HG03159 (cell line): ENCODE measurements at regions not wholly inside any gene's neighbourhood (a gene's known extent, or its start where the extent isn't known, plus 50 kb on each side); places are given as distances from the start of the nearest gene placed in this dataset.
A peak's percentile ranks its signal among the peaks of the same experiment; 100 is the strongest.
"Not testable (repeated sequence)": the region's sequence is repeated elsewhere in the genome, so short reads cannot be mapped to it uniquely, and the experiment has no call there.

Experiments used
- ATAC-seq: cut with Tn5 transposase; IDR thresholded peaks from one replicate; pipeline ENCODE4 v1.9.1; 2021; ENCODE audit warnings: mild to moderate bottlenecking, moderate library complexity; ENCODE audit not compliant: unreplicated experiment

DNA sequence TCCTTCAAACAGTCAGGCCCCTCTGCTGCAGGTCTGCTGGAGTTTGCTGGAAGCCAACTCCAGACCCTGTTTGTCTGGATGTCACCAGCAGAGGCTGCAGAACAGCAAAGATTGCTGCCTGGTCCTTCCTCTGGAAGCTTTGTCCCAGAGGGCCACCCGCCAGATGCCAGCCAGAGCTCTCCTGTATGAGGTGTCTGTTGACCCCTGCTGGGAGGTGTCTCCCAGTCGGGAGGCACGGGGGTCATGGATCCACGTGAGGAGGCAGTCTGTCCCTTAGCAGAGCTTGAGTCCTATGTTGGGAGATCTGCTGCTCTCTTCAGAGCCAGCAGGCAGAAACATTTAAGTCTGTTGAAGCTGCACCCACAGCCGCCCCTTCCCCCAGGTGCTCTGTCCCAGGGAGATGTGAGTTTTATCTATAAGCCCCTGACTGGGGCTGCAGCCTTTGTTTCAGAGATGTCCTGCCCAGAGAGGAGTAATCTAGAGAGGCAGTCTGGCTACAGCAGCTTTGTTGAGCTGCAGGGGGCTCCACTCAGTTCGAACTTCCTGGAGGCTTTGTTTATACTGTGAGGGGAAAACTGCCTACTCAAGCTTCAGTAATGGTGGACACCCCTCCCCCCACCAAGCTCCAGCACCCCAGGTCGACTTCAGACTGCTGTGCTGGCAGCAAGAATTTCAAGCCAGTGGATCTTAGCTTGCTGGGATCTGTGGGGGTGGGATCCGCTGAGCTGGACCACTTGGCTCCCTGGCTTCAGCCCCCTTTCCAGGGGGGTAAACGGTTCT lies 72.1 kb downstream of the OGFRL1 start:
- ATAC-seq: not testable (repeated sequence)

DNA sequence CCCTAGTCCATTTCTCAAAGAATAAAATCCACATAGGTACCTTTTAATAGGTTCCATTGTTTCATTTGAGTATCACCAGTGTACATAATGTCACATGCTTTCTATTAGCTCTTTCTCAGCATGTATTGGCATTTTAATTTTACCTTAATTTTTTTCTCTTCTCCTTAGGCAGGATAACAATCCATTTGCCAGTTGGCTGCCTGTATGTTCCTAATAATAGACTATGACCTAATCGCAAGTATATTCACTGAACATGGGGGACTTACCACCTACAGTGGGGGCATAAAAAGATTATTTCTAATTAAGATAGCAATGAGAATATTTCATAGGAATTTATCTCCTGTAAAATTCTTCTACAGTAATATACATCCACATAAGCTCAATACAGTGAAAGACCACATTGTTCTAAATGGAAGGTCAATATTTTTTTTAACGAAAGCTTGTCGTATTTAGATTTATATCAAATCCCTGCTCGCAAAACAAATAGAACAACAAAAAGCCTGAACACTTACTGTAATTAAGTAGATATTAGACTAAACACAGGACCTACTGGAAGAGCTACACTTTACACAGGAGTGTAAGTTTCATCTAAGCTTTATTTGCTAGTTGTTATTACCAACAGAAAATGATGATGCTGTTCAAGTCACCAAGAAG lies 76.4 kb downstream of the OGFRL1 start:
- no peak for ATAC-seq

DNA sequence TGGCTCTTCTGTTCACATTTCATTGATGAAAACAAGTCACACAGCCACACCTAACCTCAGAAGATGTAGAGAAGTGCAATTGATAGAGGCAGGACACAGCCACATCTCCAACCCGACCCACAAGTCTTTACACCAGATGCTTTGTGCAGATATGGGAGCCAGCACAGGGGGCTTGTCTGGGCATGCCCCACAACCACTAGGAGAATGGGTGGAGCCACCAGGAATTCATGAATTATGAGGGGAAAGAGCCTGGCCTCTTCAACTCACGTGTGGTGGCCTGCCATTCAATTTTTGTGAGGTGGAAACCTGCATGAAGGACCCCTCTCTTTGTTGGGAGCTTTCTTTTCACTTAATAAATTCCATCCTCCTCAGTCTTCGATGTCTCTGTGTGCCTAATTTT lies 79.1 kb downstream of the OGFRL1 start:
- no peak for ATAC-seq

DNA sequence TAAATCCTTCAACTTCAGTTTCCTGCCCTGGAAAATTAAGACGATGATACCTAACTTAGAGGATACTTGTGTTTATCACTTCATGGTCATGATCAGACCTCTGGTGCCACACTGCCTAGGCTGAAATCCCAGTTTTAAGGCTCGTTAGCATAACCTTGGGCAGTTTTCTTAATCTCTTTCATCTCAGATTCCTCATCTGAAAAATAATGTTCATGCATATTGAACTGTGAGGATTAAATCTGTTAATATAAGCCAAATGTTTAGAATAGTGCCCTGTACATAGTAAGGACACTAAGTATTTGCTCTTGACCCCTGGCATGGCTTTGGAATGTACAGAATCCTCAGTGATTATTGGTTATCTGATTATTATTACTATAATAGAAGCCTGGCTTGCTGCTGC lies 79.7 kb downstream of the OGFRL1 start:
- no peak for ATAC-seq

DNA sequence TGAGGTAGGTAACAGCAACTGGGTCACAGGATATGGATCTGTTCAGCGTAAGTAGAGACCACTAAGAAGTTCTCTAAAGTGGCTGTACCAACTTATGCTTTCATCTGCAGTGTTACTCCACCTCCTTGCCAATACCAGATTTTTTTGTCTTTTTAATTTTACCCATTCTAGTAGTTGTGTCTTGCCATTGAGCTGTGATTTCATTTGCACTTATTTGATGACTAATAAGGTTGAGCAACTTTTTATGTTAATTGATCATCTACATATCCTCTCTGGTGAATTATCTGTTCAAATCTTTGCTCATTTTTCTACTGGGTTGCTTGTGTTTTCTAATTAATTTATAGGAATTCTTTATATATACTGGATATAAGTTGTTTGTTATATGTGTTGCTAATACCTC lies 82.9 kb downstream of the OGFRL1 start:
- no peak for ATAC-seq

DNA sequence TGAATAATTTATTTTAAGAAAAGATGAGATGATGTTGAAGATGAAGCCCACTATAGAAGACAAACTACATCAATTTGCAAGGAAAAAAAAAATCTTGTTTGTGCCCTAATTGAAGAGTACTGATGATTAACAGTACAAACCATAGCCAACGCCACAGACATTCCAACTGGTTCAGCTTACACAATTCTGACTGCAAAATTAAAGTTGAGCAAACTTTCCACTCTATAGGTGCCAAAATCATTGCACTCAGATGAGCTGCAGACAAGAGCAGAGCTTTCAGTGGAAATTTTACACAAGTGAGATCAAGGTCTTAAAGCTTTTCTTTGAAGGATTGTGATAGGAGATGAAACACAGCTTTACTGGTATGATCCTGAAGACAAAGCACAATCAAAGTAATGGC lies 85.3 kb downstream of the OGFRL1 start:
- ATAC-seq: no peak

DNA sequence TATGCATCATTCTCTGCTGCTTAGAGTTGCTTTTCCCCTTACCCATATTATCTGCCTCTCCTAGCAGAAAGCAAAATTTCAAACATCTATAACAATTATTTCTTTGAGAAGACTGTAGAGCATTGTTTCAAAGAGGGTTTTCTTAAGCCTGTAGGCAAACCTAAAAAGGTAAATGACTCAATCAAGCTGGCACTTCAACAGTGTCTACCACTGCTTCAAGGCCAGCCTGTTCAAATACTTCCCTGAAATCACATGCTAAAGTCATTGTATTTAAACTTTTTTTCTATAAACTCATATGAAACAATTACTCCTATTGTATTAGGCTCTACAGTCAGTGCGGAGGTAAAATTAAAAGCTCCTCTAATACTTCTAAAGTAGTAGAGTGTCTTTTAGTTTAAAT lies 87.1 kb downstream of the OGFRL1 start:
- ATAC-seq: no peak

DNA sequence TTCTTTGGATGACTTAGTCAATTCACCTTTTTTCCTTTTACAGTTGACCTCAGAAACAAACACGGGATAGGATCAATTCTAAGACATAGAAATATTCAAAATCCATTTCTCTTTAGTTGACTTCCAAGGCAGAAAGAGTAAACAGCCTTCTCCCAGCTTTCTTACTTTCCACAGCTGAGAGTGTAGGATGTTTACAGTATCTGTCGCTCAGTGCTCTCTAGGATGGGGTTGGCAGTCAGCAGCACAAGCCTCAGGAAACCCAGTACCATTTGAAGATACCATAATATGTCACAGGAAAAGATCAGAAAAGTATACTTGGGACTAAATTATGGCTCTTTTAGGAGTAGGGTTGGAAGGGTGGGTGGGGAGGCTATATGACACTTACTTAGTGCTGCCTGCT lies 88.2 kb downstream of the OGFRL1 start:
- no peak for ATAC-seq

DNA sequence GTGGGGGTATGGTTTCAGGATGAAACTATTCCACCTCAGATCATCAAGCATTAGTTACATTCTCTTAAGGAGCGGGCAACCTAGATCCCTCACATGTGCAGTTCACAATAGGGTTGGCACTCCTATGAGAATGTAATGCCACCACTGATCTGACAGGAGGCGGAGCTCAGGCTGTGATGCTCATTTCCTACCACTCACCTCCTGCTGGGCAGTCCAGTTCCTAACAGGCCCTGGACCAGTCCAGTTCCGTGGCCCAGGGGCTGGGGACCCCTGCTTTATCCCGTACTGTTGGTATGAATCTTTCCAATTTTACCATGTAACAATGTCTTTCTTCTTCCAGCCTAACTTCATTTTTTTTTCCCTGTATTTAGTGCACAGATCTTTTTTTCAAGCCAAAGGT lies 94.9 kb downstream of the OGFRL1 start:
- ATAC-seq: no peak

DNA sequence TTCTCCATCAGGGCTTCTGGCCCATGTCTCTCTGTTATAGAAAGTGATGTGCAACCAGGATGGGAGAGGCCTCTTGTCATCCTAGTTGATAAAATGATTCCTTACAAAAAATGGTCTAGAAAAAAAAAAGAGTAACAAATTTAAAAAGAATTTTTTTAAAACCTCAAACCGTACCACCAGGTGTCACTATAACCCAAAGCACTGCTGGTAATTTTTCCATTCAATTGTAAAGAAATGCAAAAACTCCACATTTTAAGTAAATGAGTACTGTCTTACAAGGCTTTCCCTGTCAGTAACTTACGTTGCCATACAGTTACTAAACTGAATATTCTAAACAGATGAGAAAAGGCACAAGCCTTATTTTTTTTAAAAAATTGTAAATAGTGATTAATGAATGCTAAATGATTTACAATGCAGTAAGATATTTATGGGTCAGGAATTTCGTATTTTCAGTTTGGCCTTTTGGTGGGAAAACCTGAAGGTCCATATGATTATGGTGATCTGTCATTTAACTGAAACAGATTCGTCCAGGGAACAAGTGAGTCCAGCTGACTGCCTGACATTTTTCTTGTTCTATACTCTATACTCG lies 95.4 kb downstream of the OGFRL1 start:
- ATAC-seq: no peak

DNA sequence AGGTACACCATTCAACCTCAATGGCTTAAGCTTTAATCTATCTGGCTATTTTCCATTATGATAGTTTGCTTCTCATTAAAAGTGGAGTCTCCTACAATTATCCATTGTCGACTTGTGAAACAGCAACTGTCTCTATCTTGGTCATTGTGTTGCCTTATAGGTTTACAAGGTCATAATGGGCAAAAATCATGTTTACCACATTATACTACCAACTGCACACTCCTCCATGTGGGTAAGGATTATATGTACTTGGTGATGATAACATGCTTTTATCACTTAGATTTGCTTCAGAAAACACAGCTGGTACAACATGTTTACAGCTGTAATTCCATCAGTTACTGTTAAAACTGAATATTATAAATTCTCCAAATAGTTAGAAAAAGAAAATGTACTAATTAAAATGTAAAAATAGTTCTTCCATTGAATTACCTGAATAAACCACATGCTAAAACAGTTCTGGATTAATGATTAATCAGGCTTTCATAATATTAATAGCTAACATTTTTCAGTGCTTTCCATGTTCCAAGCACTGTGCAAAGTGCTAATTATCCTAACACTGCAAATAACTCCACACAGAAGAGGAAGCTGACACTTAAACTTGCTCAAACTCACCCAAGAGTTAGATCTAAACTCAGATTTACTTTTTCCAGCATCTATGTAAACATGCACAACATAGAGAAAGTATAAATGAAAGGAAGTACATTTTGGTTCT lies 96.7 kb downstream of the OGFRL1 start:
- no peak for ATAC-seq

DNA sequence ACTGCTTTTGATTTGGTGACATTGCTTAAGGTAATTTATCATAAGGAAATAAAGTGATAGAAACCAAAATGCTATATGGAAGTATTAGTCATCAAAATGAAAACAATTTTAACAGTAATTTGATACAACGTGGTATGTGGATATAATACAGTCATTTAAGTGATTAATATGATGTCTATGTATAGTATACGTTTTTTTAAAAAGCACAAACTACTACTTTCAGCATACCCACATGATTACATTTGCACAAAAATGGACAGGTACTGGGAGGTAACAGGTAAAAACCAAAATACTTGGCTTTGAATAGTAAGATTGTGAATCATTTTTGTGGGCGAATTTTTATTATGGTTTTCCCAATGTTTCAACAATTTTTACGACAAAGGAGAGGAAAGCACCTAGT lies 97.6 kb downstream of the OGFRL1 start:
- ATAC-seq: no peak

DNA sequence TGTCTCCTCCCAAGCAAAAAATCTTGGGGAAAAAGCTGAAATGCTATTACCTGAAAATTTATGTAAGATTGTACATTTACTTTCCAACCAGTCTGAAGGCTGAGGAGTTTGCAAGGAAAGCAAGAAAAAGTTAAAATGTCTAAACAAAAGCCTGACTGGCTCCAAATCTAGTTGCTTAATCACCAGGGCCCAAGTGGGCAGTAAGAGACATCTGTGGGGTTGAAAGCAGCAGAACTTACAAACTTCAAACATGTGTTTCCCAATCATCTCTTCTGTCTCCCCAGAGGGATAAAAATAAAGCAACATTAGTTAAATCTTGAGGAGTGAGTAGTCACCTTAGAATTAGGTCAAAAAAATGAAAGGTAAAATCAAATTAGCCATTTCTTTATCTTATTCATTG lies 98.6 kb downstream of the OGFRL1 start:
- ATAC-seq: no peak

DNA sequence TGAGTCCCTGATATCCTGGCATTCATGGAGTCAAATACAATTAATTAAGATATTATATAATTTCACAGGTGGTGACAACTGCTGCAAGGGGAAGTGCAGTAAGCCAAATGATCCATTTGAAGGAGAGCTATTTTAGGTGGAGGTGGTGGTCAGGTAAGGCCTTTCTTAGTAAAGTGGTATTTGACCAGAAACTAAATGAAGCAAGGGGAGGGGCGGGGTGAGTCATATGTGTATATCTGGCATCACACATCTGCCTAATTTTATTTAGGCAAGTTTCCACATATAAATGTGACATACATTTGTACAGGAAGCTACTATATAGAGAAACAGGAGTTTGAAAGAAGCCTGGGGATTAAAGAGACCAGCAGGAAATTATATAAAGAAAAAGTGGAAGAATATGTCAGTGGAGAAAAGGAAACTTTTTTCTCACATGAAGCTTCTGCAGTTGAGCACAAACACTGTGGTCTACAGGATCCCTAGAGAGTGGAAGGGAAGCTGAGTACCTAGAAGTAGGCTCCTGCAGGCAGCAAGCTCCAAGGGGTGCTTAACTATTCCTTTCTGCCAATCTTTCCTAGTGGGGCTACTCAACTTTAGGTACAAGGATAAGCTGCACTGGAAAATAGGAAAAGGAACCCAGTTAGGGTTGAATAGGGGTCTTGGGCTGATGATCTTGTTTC lies 99.6 kb downstream of the OGFRL1 start:
- peak; percentile 54 for ATAC-seq

DNA sequence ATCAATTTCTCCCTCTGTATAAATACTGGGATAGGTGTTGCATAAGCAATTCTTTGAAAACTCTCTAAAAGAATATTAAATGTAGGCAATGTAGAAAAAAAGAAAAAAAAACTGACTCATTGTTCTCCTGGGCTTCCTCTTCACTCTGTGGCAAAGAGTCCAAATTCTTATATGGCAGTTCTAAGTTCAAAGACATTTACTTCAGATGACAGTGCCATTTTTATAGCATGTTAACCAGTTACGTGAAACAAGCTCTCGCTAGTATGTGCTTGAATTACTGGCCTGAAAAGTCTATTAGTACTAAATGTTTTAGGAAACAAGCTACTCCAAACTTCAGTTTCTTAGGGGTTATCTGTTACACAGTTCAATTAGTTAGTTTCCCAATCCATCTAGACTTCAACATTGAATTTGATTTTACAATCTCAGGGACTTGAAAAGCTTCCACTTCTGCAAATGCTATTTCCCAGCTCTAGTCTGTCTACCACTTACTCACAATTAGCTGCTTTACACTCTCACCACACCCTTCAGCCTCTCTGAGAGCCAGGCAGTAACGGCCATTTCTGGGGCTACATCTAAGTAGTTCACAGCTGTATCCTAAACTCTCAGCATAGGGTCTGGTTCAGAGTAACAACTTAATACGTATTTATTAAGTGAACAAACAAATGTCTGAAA lies 100.4 kb downstream of the OGFRL1 start:
- ATAC-seq: no peak

DNA sequence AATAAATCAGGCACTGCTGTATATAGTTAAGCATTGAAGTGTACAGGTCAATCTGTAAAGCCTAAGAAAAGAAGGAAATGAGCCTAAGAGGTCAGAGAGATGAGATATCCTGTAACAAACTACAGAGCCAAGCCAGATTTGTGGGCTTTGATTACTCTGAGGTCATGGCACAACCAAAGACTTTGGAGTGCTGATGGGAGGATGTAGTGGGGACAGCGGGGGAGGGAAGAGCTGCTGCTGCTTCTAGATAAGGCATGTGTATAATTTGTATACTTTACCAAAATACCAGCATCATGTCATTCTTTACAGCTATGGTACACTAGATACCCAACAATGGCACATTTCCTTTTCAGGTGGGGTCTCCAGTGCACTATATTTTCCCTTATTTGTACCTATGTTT lies 102.5 kb downstream of the OGFRL1 start:
- ATAC-seq: no peak

DNA sequence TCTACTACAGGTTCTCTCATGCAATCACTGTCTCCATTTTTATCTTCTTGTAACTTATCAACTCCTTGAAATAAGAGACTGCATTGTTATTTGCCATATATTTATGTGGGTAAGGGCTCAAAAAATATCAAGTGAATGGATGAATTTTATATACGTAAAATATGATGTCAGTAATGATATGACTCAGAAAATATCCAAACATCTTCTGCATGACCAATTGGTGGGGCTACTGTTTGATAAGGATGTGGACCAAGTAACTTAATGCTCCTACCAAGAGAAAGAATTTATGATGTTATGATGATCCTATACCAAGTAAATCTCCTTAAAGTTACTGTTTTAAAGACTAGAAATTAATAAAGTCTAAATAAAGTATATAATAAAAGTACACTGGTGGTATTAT lies 103.7 kb downstream of the OGFRL1 start:
- ATAC-seq: no peak

DNA sequence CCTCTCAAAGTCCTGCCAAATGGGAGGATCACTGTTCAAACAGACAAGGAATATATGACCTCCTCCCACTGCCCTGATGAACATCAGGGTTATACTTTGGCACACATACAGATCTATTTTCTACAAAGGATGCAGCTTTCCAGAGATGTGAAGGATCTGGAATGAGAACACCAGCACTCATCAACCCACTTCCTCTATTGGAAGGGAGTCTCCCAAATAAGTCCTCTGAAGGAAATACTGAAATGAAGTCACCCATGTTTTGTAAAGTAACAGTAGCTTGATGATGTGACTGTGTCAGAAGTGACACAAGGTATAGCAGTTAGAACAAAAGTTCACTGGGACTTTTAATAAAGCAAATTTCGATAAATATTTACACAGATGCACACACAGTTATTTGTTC lies 104.9 kb downstream of the OGFRL1 start:
- no peak for ATAC-seq

DNA sequence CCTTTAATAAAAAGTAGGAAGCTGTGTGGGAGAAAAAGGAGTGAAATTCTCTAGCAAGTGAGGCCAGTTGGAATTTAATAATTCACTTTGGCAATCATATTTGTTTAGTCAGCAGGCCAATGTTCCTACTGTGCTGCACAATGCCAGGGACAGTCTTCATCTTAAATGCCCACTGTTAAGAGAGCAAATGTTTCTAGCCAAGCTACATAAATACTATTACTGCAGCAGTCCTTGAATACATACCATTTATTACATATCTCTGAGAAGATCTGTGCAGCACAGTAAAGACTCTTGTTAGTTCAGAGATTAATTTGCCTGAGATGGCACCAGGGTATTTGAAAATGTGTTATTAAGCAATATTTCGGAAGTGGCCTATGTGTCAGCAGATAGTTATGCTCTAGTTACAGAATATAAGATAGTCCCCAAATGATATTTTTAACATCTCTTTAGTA lies 105.4 kb downstream of the OGFRL1 start:
- ATAC-seq: no peak

DNA sequence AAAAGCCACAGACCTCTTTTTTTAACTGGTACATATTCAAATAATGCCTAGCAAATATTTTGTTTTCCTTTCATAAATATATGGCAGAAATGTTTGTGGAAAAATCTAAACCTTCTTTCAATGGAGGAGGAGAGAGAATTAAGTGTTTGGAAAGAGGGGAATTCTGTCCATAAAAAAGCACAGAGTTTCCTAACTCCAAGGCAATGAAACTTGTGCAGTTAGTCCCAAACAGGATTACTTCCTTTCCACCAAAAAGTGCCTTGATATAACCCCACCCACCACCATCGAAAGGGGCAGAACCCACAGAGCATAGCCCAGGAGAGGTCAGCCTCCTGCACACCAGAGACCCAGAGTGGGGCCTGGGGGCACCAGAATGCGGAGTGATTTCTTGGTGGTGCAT lies 106.3 kb downstream of the OGFRL1 start:
- no peak for ATAC-seq
